ENCODE measurements at regions not wholly inside any gene's neighbourhood (a gene's known extent, or its start where the extent isn't known, plus 50 kb on each side); places are given as distances from the start of the nearest gene placed in this dataset.

DNA sequence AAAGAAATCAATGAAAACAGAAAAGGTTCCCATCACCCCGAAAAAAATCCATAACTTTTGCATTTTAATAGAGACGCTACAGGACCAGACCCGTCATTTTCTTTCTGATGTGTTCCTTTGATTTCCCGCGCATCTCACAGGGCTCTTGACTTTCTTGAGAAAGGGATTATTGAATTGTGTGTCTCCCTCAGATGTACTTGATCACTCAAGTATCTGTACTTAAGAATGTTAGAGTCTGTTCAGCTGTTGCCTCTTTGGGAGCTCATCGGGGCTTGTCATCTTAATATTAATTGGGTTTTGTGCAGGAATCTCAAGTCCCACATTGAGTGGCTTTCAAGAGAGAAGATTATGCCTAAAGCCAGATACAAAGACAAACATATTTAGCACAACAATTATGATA is 606.4 kb upstream of the SALL1 start:
- Histone ChIP-seq H3K36me3 (no peaks in the 10 kb centered on the region), H3K4me1 (no peaks in the 10 kb centered on the region), H3K27ac (no peak overlapping the region), H3K27me3 (no peaks in the 10 kb centered on the region), H3K4me3 (no peak overlapping the region), H3K9me3 (no peaks in the 10 kb centered on the region)
- intact Hi-C loops (cut with DNase I; ENCODE audit: low total_unique reads): no loop called here
- DNase-seq: no peak
- TF ChIP-seq POLR2A (IDR thresholded peaks at IDR 0.05) (no peak), CTCF (IDR thresholded peaks at IDR 0.05) (no peak)

DNA sequence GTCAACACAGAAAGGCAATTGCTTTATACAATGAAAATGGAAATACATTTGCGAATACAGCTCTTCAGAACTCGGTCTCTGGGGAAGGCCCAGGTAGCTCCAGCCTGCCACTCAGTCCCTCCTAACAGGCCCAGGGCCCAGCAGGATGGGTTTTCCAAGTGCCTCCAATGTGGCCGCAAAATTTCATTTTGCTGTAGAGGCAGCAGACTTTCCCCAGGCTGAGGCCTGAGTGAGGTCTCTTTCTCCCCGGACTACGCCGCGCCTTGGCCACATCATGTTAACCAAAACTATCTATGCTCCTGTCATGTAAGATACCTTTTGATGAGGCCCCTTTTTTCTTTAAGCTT is 606.0 kb upstream of the SALL1 start:
- Histone ChIP-seq H3K4me1 (no peaks in the 10 kb centered on the region), H3K9me3 (no peaks in the 10 kb centered on the region), H3K27ac (no peak overlapping the region), H3K27me3 (no peaks in the 10 kb centered on the region), H3K4me3 (no peak overlapping the region), H3K36me3 (no peaks in the 10 kb centered on the region)
- intact Hi-C loops (cut with DNase I; ENCODE audit: low total_unique reads): no loop called here
- TF ChIP-seq POLR2A (IDR thresholded peaks at IDR 0.05) (no peak), CTCF (IDR thresholded peaks at IDR 0.05) (no peak)
- no peak for DNase-seq

GRCh38 chr16:51756447-51757123 is 605.5 kb upstream of the SALL1 start:
- Histone ChIP-seq H3K4me3 (no peak overlapping the region), H3K4me1 (no peaks in the 10 kb centered on the region), H3K36me3 (no peaks in the 10 kb centered on the region), H3K27me3 (no peaks in the 10 kb centered on the region), H3K9me3 (no peaks in the 10 kb centered on the region), H3K27ac (no peak overlapping the region)
- TF ChIP-seq POLR2A (IDR thresholded peaks at IDR 0.05) (no peak), CTCF (IDR thresholded peaks at IDR 0.05) (no peak)
- intact Hi-C loops (cut with DNase I; ENCODE audit: low total_unique reads): no loop called here
- DNase-seq: no peak

GRCh38 chr16:51755577-51756355 is 604.7 kb upstream of the SALL1 start:
- Histone ChIP-seq H3K36me3 (no peaks in the 10 kb centered on the region), H3K4me3 (no peak overlapping the region), H3K27me3 (no peaks in the 10 kb centered on the region), H3K9me3 (no peaks in the 10 kb centered on the region), H3K4me1 (no peaks in the 10 kb centered on the region), H3K27ac (no peak overlapping the region)
- TF ChIP-seq POLR2A (IDR thresholded peaks at IDR 0.05): no peak
- TF ChIP-seq CTCF (IDR thresholded peaks at IDR 0.05): no peak
- no peak for DNase-seq
- intact Hi-C loops (cut with DNase I; ENCODE audit: low total_unique reads): no loop called here

DNA sequence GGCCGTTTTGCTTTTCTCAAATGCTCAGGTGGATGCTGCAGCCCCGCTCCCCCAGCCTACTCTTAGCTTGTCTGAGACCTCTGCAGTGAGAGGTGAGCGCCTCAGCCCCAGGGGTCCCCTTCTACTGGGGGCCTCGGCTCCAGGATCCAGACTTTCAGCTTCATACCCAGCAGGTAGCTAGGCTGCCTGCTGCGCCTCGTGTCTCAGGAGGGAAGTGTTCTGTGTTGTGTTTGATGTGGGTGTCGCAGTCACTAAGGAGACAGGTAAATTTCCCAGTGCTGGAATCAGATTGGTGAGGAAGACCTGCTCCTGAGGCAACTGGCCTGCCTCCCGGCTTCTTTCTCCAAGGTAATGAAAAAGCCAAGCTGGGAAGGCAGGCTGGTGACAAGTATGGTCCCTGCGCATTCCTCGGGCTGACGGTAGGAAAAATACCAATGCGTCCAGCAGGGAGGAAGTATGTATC is 604.0 kb upstream of the SALL1 start:
- H3K4me3 ChIP-seq: no peak overlapping the region
- H3K4me1 ChIP-seq: no peaks in the 10 kb centered on the region
- no peaks in the 10 kb centered on the region for H3K9me3 ChIP-seq
- DNase-seq: no peak
- TF ChIP-seq POLR2A (IDR thresholded peaks at IDR 0.05) (no peak), CTCF (IDR thresholded peaks at IDR 0.05) (no peak)
- no peaks in the 10 kb centered on the region for H3K27me3 ChIP-seq
- no peak overlapping the region for H3K27ac ChIP-seq
- H3K36me3 ChIP-seq: no peaks in the 10 kb centered on the region
- intact Hi-C loops (cut with DNase I; ENCODE audit: low total_unique reads): no loop called here

Data from uterus (tissue), 3 donors.